GM20431 (cell line): ENCODE measurements at regions not wholly inside any gene's neighbourhood (a gene's known extent, or its start where the extent isn't known, plus 50 kb on each side); places are given as distances from the start of the nearest gene placed in this dataset.

Experiments
- in situ Hi-C: fragments of 300-500 bp; cut with MseI, MboI; formaldehyde crosslinking; loops from one replicate; pipeline ENCODE4 v1.15.0; 2020; ENCODE audit warnings: low sequenced_read_pairs; ENCODE audit not compliant: unreplicated experiment

- in situ Hi-C loops: no loop called here
Measured at GRCh38 chr6:2396042-2396657, 150.7 kb upstream of the GMDS start.

GRCh38 chr6:2388554-2389324 is 143.3 kb upstream of the GMDS start:
- in situ Hi-C loops: no loop called here

GRCh38 chr6:2387445-2387844 is 142.0 kb upstream of the GMDS start:
- in situ Hi-C loops: no loop called here

GRCh38 chr6:2385471-2385983 is 140.1 kb upstream of the GMDS start:
- in situ Hi-C loops: no loop called here

GRCh38 chr6:2384528-2384927 is 139.1 kb upstream of the GMDS start:
- in situ Hi-C loops: no loop called here

- in situ Hi-C loops: no loop called here
Measured at GRCh38 chr6:2381872-2382661, 136.7 kb upstream of the GMDS start.

- in situ Hi-C loops: no loop called here
Measured at GRCh38 chr6:2378891-2379652, 133.7 kb upstream of the GMDS start.

GRCh38 chr6:2378046-2378657 is 132.7 kb upstream of the GMDS start:
- in situ Hi-C loops: no loop called here

- in situ Hi-C loops: no loop called here
Measured at GRCh38 chr6:2376429-2377355, 131.3 kb upstream of the GMDS start.

GRCh38 chr6:2375443-2375842 is 130.0 kb upstream of the GMDS start:
- in situ Hi-C loops: no loop called here

GRCh38 chr6:2369606-2370005 is 124.2 kb upstream of the GMDS start:
- in situ Hi-C loops: no loop called here

GRCh38 chr6:2363211-2363610 is 117.8 kb upstream of the GMDS start:
- in situ Hi-C loops: no loop called here

- in situ Hi-C loops: no loop called here
Measured at GRCh38 chr6:2361195-2361594, 115.8 kb upstream of the GMDS start.

- in situ Hi-C loops: no loop called here
Measured at GRCh38 chr6:2360716-2361115, 115.3 kb upstream of the GMDS start.

- in situ Hi-C loops: no loop called here
Measured at GRCh38 chr6:2360126-2360525, 114.7 kb upstream of the GMDS start.

- in situ Hi-C loops: loop anchor here (10.0 kb wide), 2 partner anchors 140 to 750 kb away; partner anchors contain the start of gene FOXC1
Measured at GRCh38 chr6:2355150-2355549, 109.7 kb upstream of the GMDS start.

GRCh38 chr6:2354138-2354491 is 108.7 kb upstream of the GMDS start:
- in situ Hi-C loops: loop anchor here (10.0 kb wide), 2 partner anchors 139 to 749 kb away; partner anchors contain the start of gene FOXC1

- in situ Hi-C loops: loop anchor here (10.0 kb wide), 2 partner anchors 139 to 749 kb away; partner anchors contain the start of gene FOXC1
Measured at GRCh38 chr6:2353412-2354137, 108.2 kb upstream of the GMDS start.
